SW480 (cell line): ENCODE measurements at regions not wholly inside any gene's neighbourhood (a gene's known extent, or its start where the extent isn't known, plus 50 kb on each side); places are given as distances from the start of the nearest gene placed in this dataset.
"Not testable (repeated sequence)": the region's sequence is repeated elsewhere in the genome, so short reads cannot be mapped to it uniquely, and the experiment has no call there.

Source experiments
- DNase-seq: peaks from one replicate; pipeline ENCODE4 v3.0.0-alpha.2; 2016; ENCODE audit warnings: low spot score

DNA sequence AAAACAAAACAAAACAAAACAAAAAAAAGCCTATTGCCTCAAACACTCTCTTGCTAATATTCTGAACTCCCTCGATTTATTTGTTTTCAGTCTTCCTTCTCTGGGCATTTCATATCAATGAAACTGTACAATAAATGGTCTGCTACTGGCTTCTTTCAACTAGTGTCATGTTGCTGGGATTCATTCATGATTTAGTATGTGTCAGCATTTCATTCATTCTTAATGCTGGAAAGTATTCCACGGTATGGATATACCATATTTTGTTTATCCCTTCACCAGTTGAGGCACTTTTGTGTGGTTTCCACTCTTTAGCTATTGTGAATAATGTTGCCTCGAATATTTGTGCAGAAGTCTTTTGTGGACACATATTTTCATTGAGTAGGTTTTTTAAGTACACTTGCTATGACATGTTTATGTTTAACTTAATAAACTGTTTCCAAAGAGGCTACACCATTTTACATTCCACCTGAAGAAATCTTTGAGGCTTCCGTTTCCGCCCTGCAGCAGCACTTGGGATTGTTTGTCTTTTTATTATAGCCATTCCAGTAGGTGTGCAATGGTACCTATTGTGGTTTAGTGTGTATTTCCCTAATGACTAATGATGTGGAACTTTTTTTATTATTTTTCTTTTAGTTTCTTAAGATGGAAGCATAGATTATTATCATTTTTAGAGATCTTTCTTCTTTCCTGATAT, 543.6 kb upstream of the SOX11 start:
- no peak for DNase-seq

DNA sequence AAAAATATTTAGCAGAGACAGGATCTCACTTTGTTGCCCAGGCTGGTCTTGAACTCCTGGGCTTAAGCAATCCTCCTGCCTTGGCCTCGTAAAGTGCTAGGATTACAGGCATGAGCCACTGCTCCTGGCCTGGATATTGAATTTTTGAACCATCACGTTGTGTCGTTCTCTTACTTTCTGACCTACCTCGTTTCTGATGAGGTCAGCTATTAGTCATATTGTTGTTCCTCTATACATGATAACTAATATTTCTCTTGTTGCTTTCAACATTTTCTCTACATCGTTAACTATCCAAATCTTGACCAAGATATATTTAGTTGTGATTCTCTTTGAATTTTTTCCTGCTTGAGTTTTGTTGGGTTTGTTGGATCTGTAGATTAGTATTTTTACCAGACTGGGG, 541.3 kb upstream of the SOX11 start:
- DNase-seq = no peak

DNA sequence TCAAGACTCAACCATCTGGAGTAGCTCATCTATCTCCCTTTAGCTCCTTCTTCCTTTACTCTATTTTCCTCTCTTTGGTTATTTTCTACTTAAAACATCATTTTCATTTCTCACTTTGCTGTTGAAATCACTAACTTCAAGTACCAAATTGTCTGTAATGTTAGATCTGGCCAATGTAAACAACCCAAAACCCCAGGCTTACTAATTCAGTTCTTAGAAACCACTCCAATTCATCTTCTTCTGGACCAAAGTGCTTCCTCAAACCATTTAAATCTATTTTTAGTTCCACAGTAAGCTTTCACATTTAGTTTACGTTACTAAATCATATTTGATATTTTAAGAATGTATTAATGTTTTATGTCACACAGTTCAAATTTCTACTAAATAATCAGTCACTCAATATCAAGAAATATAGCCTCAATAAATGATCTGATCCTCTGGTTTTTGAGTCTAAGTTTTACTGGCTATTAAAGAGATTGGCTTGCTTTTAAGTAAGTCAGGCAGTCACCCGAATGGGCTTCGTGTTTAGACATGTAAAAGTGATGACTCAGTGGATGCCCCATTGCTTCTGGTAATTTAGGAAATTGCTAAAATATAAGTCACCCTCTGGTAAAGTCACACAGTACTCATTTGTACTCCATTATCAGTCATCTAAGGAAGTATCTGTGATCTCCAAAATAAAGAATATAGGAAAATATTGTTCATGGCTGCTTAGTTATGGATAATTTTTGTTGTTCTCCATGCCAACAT, 527.2 kb upstream of the SOX11 start:
- no peak for DNase-seq

DNA sequence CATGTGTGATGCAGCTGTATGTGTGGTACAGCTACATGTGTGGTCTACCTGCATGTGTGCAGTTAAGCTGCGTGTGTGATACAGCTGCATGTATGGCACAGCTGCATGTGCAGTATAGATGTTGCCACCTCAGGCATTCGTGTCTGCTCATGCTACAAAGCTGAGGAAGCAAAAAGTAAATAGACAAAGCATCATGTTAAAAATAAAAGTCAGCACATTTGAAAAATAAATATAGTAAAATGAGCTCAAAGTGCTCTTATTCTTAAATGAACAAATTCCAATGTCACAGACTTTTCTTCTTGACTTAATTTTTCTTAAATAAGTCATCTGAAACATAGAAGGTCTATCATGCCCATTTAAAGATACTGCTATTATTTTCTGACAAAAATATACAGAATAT, 519.3 kb upstream of the SOX11 start:
- DNase-seq = no peak

DNA sequence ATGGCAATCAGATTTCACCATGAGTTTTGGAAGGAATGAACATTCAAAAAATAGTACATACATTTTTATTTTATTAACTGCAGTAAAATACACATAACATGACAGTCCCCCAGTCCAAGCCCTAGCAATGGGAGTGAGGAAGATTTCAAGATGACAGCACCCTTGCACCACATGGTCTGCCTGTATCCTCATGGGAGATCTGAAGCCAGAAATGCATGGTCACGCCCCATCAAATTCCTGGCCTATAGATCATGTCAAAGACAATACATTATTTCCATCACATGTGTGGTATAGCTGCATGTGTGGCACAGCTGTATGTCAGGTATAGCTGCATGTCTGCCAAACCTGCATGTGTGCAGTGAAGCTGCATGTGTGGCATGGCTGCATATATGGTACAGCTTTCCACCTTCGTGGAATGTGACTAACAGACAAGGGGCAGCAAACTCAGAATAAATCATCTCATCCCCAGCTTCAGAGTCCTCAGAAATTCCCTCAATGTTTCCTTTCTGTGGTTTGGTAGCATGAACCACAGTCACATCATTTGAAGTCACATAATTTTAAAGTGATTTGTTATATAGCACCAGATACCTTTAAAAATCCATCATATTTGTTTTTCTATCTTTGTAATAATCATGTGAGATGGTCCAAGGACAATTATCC, 518.2 kb upstream of the SOX11 start:
- DNase-seq = no peak

DNA sequence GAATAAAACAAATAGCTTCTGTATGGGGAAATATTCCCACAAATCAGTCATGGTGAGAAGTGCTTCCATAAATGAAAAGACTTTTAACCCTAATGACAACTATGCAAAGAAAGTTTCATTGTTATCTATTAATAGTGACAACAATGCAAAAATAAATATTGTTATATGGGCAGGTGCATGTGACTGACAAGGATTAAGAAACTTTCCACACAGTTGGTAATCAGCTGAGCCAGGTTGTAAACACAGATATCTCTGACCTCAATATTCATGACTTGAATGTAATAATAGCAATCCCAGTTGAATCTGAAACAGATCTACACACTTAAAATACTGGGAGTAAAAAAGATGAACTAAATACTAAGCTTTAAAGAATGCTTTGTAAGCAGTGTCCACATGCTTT, 517.0 kb upstream of the SOX11 start:
- no peak for DNase-seq

DNA sequence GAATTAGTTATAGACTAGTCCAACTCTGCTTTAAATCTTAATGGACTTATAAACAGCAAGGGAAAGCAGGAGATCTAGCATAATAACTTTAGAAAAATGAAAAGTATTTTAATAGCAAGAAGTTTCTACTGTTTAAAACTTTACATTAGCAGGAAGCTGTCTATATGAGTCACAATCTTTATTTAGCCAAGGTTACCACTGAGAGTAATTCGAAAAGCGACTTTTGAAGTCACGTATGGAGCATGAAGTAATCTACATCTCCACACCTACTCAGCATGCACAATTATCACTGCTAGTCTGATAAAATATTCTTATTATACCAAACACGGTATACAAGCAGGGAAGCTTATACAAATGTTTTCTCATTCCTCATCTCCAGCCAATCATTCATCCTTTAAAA, 515.4 kb upstream of the SOX11 start:
- no peak for DNase-seq

DNA sequence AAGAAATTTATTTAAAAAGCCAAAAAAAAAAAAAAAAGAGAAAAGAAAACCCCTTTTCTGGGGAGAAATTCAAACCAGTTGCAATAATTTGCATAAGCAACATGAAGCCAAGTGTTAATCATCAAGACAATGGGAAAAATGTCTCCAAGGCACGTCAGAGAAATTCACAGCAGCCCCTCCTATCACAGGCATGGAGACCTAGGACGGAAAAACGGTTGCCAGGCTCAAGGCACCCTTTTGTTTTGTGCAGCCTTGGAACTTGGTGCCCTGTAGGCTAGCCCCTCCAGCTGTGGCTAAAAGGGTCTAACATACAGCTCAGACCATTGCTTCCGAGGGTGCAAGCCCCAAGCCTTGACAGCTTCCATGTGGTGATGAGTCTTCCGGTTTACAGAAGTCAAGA, 509.2 kb upstream of the SOX11 start:
- no peak for DNase-seq

DNA sequence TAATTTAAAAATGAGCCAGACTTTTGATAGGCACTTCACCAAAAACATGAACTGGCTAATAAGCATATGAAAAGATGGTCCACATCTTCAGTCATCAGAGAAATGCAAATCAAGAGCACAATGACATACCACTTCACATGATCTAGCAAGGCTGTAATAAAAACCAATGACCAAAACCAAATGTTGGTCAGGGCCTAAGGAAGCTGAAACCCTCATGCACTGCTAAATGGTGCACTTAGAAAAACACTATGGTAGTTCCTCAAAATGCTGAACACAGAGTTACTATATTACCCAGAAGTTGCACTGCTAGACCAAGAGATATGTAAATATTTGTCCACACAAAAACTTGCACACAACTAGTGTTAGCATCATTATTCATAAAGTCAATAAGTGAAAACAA, 504.9 kb upstream of the SOX11 start:
- no peak for DNase-seq

DNA sequence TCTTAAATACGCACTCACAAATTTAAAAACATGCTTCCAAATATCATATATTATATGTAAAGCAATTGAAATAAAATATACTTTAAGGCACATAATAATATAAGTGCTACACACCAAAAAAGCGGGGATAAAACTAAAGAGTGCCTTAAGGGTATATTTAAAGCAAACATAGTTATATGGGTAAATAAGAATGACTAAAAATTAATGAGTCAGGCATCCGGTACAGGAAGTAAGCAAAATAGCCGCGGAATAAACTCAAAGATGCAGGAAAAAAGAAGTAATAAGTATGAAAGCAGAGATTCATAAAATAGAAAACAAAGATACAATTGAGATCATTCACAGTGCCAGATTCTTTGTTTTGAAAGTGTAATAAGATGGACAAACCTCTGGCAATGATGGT, 503.5 kb upstream of the SOX11 start:
- no peak for DNase-seq

DNA sequence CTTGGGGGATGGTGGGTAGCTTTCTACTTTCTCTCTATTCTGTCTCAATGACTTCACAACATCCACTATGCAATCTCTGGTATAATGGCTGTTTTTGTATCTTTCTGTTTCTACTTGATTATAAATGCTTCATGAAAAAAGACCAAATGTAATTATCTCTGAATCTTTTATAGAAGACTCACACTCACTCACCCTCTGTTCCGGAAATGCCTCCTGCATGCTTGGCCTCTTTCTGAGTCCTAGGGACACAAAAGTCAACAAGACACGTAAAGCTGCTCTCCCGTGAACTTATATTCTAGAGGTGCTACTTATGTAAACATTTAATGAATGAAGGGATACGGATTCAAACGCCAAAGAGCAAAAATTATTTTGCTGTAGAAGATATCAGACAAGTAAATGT, 502.2 kb upstream of the SOX11 start:
- DNase-seq = no peak

DNA sequence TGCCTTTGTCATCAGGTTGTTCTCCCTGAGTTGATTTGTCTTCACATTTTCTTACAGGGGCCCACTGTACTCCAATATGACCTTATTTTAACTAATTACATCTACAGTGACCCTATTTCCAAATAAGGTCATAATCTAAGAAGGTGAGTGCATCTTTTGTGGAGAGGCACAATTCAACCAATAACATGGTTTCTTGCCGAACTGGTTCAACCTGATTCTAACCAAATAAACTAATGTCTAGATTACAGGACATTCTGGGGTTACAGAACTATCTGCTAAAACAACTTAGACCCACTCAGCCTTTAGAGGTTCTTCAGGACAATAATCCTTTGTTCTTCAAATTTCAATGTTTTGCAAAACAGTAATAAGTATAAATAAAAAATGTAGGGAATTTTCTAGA, 496.5 kb upstream of the SOX11 start:
- DNase-seq = no peak

DNA sequence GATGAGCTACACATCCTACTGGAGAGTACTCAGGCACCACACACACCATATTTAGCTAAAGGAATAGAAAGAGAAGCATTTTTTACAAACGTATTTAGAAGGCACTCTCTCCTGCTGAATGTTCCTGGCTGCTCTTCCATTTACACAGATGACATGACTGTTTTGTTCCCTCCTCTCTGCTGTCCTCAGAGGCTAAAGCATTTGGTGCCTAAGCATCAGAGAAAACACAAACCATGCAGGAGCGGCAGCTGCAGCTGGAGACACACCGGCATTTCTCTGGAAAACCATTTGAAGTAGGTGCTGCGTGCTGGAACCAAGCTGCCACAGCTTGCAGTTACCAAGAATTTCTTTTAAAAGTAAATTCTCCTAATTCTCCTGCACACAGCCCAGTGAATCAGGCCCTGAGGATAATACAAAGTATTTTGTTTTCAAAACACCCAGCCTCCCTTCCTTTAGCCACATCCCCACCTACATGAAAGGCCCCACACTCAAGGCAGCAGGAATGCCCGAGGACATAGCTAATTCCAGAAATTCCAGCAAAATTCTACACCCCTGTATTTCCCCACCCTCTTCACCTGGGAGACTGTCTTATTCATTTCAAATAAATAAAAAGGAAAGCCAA, 488.9 kb upstream of the SOX11 start:
- no peak for DNase-seq

DNA sequence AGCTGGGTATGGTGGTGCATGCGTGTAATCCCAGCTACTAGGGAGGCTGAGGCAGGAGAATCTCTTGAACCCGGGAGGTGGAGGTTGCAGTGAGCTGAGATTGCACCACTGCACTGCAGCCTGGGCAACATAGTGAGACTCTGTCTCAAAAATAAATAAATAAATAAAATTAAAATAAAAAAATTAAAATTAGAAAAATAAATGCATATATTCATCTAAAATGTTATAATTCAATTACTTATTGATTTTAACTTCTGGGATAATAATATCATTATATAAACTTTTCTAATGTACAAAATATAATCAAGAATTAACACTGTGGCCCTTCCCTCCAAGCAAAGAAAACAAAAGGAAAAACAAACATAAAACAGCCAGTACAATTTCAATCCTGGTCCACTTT, 485.4 kb upstream of the SOX11 start:
- DNase-seq = not testable (repeated sequence)

DNA sequence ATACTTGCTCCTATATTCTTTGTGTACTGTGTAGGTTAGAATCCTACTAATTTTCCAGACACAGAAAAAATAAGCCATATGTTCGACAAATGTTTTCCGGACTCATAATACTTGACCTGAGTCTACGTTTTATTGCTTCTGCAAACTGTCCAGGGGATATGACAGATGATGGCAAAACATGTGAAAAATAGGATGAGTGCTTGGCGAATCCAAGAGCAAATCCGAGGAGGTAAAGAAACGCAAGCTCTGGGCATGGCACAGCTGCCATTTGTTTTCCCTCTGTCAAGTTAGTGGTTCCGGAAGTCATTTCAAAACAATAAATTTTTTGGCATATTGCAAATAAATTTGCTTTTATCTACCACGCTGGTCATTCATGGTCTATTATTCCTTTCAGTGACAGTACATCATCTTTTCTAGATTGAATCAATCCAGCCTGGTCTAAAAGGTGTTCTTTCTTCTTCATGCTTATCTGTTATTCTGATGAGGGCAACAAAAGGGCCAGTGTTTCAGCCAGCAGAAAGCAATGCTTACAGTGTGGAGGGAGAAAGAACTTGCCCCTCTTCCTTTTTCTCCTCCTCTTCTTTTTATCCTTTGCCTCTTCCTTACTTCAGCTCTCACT, 476.1 kb upstream of the SOX11 start:
- no peak for DNase-seq

DNA sequence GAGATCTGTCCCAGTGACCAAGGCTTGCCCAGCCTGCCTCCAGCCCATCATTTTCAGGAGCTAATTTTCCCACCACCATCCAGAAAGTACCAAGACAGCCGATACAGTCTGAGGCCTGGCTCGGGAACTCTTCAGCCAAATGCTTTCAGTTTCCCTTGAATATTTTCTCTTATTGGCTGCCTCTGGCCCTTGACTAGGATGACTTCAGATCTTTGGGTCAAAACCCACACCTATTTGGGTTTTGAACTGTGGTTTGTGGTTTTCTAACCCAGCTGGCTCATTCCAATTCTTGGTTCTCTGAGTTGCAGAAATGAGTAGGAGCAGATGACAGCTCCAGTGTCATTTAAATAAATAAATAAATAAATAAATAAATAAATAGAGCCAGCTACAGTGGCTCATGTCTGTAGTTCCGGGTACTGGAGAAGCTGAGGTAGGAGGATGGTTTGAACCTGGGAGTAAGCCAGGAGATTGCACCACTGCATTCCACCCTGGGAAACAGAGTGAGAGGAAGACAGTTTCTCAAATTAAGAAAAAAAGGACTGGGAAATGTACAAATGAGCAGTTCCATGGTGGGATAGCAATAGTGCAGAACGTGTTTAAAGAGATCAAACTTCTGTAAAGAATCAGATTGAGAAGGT, 465.0 kb upstream of the SOX11 start:
- DNase-seq = peak; percentile 7

DNA sequence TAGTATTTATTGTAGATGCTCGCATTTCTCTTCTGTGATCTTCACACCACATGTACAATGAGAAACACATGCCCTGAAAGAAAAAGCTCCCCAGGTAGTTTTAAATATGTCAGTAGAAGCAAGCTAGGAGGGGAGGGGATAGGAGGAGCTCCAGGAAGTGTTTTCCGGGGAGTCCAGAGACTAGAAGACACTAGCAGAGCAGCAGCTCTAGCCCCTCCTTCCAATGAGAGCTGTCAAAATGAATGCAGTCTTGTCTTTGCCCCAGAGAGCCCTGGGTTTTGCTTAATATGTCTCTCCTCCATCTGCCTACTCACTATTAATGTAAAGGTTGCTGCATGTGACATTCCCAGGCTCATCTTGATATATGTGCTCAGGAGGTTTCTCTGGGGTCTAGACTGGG, 462.6 kb upstream of the SOX11 start:
- DNase-seq = no peak

DNA sequence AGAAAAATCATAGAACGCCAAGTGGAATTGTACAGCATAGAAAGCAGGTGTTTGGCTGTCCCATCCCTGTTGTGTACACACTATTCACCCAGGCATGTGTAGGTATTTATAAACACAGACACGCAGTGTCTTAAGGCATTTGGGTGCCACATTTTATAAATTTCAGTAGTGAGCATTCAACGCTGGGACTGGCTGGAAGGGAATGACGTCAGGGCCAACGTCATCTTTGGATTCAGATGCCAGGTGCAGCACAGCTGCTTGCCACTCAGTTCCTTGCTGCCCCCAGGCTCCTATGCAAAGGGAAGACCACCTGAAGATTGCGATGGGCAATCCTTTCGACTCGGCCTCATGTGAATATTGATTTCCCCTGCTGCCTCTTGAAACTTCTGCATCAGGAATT, 461.7 kb upstream of the SOX11 start:
- no peak for DNase-seq

DNA sequence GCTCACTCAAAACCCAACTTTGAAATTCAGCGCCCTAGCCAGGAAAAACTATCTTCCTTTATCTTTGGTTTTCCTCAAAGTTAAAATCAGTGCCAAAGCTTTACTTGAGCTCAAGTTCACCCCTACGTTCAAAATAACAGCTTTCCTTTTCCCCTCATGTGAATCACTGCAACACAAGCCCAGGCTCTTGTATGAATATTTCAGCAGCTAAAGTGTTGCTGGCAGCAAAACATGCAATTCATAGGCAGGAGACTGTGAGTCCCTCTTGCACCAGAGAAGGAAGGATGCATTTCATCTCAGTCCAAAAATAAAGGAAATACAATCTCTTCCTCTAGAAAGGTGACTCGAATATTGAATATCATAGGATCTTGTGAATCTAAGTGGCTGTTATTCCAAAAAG, 461.3 kb upstream of the SOX11 start:
- no peak for DNase-seq

DNA sequence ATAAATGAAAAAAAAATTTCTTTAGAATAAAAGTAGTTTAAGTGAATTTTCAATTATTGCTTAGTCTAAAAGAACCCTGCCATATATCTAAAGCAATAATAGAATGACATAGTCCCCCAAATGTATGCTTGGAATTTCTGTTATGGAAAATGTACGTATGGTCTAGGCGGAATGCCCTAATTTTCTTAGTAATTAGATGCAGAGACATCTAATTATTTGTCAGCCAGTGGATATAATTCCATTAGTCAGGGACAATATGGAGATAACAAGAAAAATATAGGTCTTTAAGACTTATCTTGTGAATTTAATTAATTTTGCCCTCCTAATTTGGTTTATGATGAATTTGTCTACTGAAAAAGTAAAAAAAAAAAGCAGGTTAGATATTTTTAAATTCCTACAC, 460.9 kb upstream of the SOX11 start:
- DNase-seq = no peak

DNA sequence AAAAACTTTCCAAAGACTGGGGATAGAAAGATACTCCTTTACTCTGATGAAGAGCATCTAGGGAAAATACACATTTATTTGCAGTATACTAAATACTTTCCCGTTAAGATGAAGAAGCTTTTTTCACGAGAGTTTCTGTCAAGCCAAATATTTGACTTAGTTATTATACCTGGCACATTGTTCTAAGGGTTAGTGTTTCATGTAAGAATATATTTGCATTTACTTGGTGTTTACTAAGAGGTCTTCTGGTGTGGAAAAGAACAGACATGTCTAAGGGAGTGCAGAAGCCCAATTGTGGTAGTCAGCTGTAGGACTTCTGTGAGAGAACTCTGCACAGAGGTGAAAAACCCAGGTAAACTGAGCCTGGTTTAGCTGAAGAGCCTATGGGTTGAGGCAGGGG, 457.6 kb upstream of the SOX11 start:
- no peak for DNase-seq

DNA sequence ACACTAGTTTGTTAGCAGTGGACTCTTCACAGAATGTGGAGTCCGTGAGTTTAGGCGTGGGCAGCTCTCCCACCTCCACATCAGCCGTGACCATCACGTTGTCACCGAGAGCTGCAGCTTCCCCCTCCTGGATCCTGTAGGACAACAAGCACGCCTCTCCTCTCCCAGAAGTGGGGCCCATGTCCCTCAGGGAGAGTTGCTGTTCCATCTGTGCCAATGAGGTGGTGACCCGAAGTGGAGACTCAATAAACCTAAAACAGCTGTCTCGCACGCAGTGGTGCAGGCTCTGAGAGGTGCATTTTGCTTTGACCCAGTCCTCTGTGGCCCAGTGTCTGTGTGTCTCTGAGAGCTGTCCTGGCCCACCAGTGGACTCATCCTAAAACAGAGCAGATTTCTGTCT, 456.5 kb upstream of the SOX11 start:
- no peak for DNase-seq
